PC-3 (cell line): ENCODE measurements at regions not wholly inside any gene's neighbourhood (a gene's known extent, or its start where the extent isn't known, plus 50 kb on each side); places are given as distances from the start of the nearest gene placed in this dataset.
"Not testable (repeated sequence)": the region's sequence is repeated elsewhere in the genome, so short reads cannot be mapped to it uniquely, and the experiment has no call there.

Experiments
- ATAC-seq: fragments of 200-7000 bp; cut with Tn5 transposase; 2 replicates; pipeline ENCODE4 v1.9.1; 2020; ENCODE audit warnings: mild to moderate bottlenecking, moderate library complexity
- BruUV-seq: library from RNA; stranded (reverse); fragments of 400-500 nt; replicated peaks from 2 replicates; lab custom pipeline; 2021; lab: Mats Ljungman, UMichigan
- CTCF ChIA-PET: fragments of 300-600 bp; sonication (Branson Sonifier 250); formaldehyde crosslinking; loops from one replicate; lab custom pipeline; 2022; ENCODE audit warnings: antibody characterized with exemption; lab: Charles Lee
- POLR2A ChIA-PET: fragments of 300-600 bp; sonication (Branson Sonifier 250); formaldehyde crosslinking; loops from one replicate; lab custom pipeline; 2022; ENCODE audit warnings: antibody characterized with exemption; ENCODE audit not compliant: unreplicated experiment; lab: Charles Lee
- DNase-seq: peaks from one replicate; pipeline ENCODE4 v3.0.0-alpha.2; 2015
- H2AFZ ChIP-seq: fragments of 300-600 bp; sonication (generic); 2 replicates; pipeline ENCODE4 v1.6.0; 2016; ENCODE audit warnings: antibody characterized with exemption, low read length
- H3F3A ChIP-seq: fragments of 300-600 bp; sonication (generic); one replicate; pipeline ENCODE4 v1.6.0; 2017; ENCODE audit warnings: antibody characterized with exemption, low read length, control low read depth, mild to moderate bottlenecking; ENCODE audit not compliant: unreplicated experiment
- H3K27ac ChIP-seq: fragments of 300-600 bp; sonication (generic); 2 replicates; pipeline ENCODE4 v1.5.1; 2016; ENCODE audit warnings: mild to moderate bottlenecking, low read length
- H3K27me3 ChIP-seq: fragments of 300-600 bp; sonication (generic); 2 replicates; pipeline ENCODE4 v1.6.1; 2016; ENCODE audit warnings: low read length, mixed read lengths
- H3K36me3 ChIP-seq: fragments of 300-600 bp; sonication (generic); 2 replicates; pipeline ENCODE4 v1.6.1; 2016; ENCODE audit warnings: low read depth, mixed run types, low read length, mixed read lengths
- H3K4me1 ChIP-seq: fragments of 300-600 bp; sonication (generic); 2 replicates; pipeline ENCODE4 v1.5.1; 2016; ENCODE audit warnings: low read length; ENCODE audit not compliant: insufficient read depth
- H3K4me2 ChIP-seq: fragments of 300-600 bp; sonication (generic); 2 replicates; pipeline ENCODE4 v1.6.0; 2016; ENCODE audit warnings: low read length
- H3K4me3 ChIP-seq: fragments of 300-600 bp; sonication (generic); 2 replicates; pipeline ENCODE4 v1.5.1; 2016; ENCODE audit warnings: mild to moderate bottlenecking, low read length, mixed read lengths
- H3K79me2 ChIP-seq: fragments of 300-600 bp; sonication (generic); 2 replicates; pipeline ENCODE4 v1.6.1; 2017; ENCODE audit warnings: low read length, mixed read lengths
- H3K9ac ChIP-seq: fragments of 300-600 bp; sonication (generic); 2 replicates; pipeline ENCODE4 v1.6.0; 2016; ENCODE audit warnings: mild to moderate bottlenecking, low read length
- H3K9me2 ChIP-seq: fragments of 300-600 bp; sonication (generic); replicated peaks from 2 replicates; pipeline ENCODE4 v1.6.1; 2016; ENCODE audit warnings: mixed run types, low read length, mixed read lengths
- H3K9me3 ChIP-seq: fragments of 300-600 bp; sonication (generic); 2 replicates; pipeline ENCODE4 v1.6.1; 2016; ENCODE audit warnings: low read length, mixed read lengths
- H4K20me1 ChIP-seq: fragments of 300-600 bp; sonication (generic); 2 replicates; pipeline ENCODE4 v1.6.1; 2016; ENCODE audit warnings: low read length, mixed read lengths
- intact Hi-C: fragments of 100-400 bp; cut with micrococcal nuclease; formaldehyde crosslinking; loops from 2 replicates; pipeline ENCODE4 v1.9.0; 2023

DNA sequence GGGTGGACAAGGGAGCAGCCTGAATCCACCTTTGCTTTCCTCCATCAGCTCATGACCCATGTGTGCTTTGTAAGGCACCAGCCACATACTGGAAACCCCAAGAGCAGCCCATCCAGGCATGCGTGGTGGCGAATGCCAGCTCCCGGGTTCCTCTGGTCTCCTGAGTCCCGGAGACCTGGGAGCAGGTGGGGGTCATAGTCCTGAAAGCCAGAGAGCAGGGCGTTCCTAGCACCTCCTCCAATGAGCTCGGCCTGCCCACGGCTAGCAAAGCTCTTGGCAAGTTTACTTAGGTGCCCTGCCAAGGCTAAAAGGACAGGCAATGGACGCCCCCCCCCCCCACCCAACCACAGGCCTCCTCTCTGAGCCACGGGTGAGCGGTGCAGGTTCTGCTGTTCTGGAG, 3960.2 kb upstream of the TPTE start:
- H3K4me2 ChIP-seq, H3K4me3 ChIP-seq, CTCF ChIA-PET, H3K9me3 ChIP-seq, H3K9me2 ChIP-seq, H3K36me3 ChIP-seq, H3K27ac ChIP-seq, H2AFZ ChIP-seq, ATAC-seq, H3K27me3 ChIP-seq, H4K20me1 ChIP-seq, H3K79me2 ChIP-seq, H3K4me1 ChIP-seq, intact Hi-C loops, POLR2A ChIA-PET, H3F3A ChIP-seq, DNase-seq, BruUV-seq, H3K9ac ChIP-seq: not testable (repeated sequence)

DNA sequence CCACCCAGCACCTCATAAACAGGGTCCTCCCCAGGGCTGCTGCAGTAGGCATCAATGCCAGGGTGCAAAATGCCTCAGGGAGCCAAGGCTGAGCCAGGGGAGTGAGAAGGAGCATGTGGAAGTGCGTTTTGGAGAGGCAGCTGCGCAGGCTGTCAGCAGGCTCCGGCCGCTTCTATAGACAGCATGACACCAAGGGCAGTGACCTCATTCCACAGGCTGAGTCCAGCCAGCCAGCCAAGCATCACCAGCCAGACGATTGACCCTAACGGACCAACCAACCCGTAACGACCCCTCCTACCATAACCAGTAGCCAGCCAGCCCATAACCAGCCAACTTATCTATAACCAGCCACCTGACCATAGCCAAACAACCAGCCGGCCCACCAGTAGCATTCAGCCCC, 3959.8 kb upstream of the TPTE start:
- H2AFZ ChIP-seq, H3K79me2 ChIP-seq, ATAC-seq, DNase-seq, H3K9me3 ChIP-seq, intact Hi-C loops, CTCF ChIA-PET, H3K4me1 ChIP-seq, H3K27me3 ChIP-seq, H3K4me2 ChIP-seq, H3K9ac ChIP-seq, H3K36me3 ChIP-seq, BruUV-seq, H4K20me1 ChIP-seq, H3K27ac ChIP-seq, H3K4me3 ChIP-seq, H3K9me2 ChIP-seq, POLR2A ChIA-PET, H3F3A ChIP-seq: not testable (repeated sequence)

DNA sequence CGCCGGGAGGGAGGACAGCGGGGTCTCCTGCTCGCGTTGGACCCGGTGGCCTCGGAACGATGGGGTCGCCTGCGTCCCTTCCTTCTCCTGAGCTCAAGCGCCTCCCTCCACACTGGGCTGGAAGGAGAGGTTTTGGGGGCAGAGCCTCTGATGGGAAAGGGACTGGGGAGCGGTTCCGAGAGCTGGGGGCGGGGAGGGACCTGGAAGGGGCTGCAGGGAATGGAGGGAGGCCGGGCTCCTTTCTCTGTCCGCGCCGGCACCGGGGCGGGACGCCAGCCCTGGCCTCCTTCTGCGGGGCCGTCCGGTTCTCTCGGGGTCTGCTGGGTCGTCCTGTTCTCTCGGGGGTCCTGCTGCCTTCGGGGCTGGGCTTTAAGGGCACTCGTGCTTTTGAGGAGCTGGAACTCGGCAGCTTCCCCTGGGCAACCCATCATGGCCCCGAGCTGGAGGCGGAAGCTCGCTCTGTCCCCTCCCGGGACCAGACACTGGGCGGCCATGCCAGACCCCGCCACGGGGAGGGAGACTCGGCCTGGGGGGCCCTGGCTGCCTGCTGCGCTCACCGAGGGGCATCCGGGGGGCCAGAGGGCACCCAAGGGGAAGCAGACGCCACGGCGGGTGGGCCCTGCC, 3956.7 kb upstream of the TPTE start:
- H3F3A ChIP-seq, H4K20me1 ChIP-seq, BruUV-seq, H3K9me2 ChIP-seq, H3K4me2 ChIP-seq, H3K79me2 ChIP-seq, DNase-seq, H3K9ac ChIP-seq, H2AFZ ChIP-seq, H3K4me3 ChIP-seq, intact Hi-C loops, POLR2A ChIA-PET, H3K27ac ChIP-seq, H3K9me3 ChIP-seq, H3K36me3 ChIP-seq, CTCF ChIA-PET, H3K4me1 ChIP-seq, ATAC-seq, H3K27me3 ChIP-seq: not testable (repeated sequence)

DNA sequence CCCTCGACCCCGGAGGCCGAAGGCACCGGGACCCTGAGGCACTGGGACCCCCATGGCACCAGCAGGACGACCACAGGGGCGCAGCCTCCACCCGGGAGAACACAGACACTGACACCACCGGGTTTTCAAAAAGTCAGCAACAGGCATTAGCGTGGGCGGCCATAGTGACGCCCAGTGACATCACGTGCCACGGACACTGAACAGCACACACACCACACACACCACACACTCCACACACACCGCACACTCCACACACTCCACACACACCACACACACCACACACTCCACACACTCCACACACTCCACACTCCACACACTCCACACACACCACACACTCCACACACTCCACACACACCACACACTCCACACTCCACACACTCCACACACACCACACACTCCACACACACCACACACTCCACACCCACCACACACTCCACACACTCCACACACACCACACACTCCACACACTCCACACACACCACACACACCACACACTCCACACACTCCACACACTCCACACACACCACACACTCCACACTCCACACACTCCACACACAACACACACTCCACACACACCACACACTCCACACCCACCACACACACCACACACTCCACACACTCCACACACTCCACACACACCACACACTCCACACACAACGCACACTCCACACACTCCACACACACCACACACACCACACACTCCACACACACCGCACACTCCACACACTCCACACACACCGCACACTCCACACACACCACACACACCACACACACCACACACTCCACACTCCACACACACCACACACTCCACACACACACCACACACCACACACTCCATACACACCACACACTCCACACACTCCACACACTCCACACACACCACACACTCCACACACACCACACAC, 3955.9 kb upstream of the TPTE start:
- H3K79me2 ChIP-seq, H3K9me3 ChIP-seq, H3K36me3 ChIP-seq, intact Hi-C loops, BruUV-seq, ATAC-seq, H3K4me2 ChIP-seq, H4K20me1 ChIP-seq, H3F3A ChIP-seq, H3K9ac ChIP-seq, H3K9me2 ChIP-seq, CTCF ChIA-PET, H2AFZ ChIP-seq, DNase-seq, POLR2A ChIA-PET, H3K4me1 ChIP-seq, H3K27me3 ChIP-seq, H3K27ac ChIP-seq, H3K4me3 ChIP-seq: not testable (repeated sequence)

DNA sequence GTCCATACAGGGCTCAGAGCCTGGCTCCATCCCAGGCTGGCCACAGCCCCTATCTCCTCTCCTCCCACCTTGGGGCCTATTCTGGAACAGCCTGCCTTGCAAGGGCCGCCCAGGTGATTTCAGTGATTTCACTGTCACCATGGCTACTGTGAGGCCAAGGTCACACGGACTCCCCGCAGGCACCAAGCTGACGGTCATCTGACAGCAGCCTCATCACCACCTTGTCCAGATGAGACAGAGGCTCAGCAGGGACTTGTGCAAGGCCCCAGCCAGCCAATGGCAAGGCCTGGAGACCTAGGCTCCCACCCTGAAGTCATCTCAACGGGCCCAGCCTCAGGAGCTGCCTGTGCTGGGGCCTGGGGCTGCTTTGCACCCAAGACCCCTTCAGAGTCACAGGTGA, 3953.8 kb upstream of the TPTE start:
- POLR2A ChIA-PET, CTCF ChIA-PET, H3K36me3 ChIP-seq, intact Hi-C loops, H3K27me3 ChIP-seq, H3K4me2 ChIP-seq, H3K79me2 ChIP-seq, H3K27ac ChIP-seq, DNase-seq, H3K9me3 ChIP-seq, H3K4me1 ChIP-seq, ATAC-seq, H4K20me1 ChIP-seq, H3K9ac ChIP-seq, H3K4me3 ChIP-seq, H2AFZ ChIP-seq, H3K9me2 ChIP-seq, H3F3A ChIP-seq, BruUV-seq: not testable (repeated sequence)

DNA sequence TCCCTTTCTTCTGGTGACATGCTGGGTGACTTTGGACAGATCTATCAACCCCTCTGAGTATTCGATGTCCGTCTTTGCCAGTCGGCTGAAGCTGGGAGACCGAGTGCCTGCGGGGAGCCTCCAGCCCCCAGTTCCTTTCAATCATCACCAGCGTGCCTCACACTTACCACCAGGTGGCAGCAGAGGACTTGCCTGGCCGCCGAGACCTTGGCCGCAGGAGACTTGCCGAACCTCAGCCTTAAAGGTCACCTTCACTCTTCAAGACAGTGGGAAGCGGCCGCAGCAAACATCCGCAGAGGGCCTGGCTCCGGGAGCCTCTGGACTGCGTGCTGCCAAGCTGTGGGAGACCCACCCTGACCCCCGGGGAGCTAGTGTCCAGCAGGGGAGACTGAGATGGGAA, 3952.2 kb upstream of the TPTE start:
- H3K9me2 ChIP-seq, POLR2A ChIA-PET, H3K27ac ChIP-seq, H3K4me1 ChIP-seq, intact Hi-C loops, DNase-seq, H3K9me3 ChIP-seq, H3K9ac ChIP-seq, H3K79me2 ChIP-seq, H2AFZ ChIP-seq, H4K20me1 ChIP-seq, H3K4me3 ChIP-seq, CTCF ChIA-PET, H3F3A ChIP-seq, H3K4me2 ChIP-seq, BruUV-seq, H3K36me3 ChIP-seq, H3K27me3 ChIP-seq: not testable (repeated sequence)
- ATAC-seq, result peak; percentile 84
